GM23248 (cell line): ENCODE measurements at regions not wholly inside any gene's neighbourhood (a gene's known extent, or its start where the extent isn't known, plus 50 kb on each side); places are given as distances from the start of the nearest gene placed in this dataset.

Source experiments
- EZH2 ChIP-seq: fragments of 200-600 bp; sonication (generic); IDR thresholded peaks from 2 replicates; pipeline ENCODE4 v1.6.1; 2018; ENCODE audit warnings: antibody characterized with exemption, mild to moderate bottlenecking; ENCODE audit not compliant: insufficient read depth, poor library complexity, severe bottlenecking
- EZH2phosphoT487 ChIP-seq: fragments of 200-600 bp; sonication (generic); IDR thresholded peaks from 2 replicates; pipeline ENCODE4 v1.6.1; 2018; ENCODE audit warnings: antibody characterized with exemption, moderate library complexity, mild to moderate bottlenecking, low read depth; ENCODE audit not compliant: insufficient read depth

DNA sequence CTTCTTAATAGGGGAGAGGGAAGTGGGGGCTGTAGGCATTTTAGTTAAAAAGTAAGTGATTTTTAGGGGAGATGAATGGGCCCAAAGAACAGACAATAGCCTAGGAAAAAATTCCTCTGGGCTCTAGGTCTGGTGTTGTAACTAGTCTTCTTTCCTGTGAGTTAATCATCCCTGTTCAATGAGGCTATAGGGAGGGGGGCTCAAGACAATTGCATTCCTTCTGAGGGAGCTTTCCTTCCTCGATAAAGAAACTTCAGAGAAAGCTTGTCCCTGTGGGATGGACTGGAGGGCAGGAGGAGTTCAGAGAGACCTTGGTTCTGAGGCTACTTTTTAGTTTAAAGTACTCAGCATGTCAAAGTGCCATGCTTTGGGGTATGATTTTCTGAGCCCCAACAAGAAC lies 127.2 kb downstream of the BBS10 start:
- TF ChIP-seq EZH2, result no peak
- no peak for TF ChIP-seq EZH2phosphoT487
